OCI-M2 (cell line): ENCODE measurements at regions not wholly inside any gene's neighbourhood (a gene's known extent, or its start where the extent isn't known, plus 50 kb on each side); places are given as distances from the start of the nearest gene placed in this dataset.
"Not testable (repeated sequence)": the region's sequence is repeated elsewhere in the genome, so short reads cannot be mapped to it uniquely, and the experiment has no call there.

Experiments
- DNase-seq: peaks from one replicate; lab custom pipeline; 2025; ENCODE audit not compliant: unreplicated experiment; lab: John Stamatoyannopoulos, UW

GRCh38 chr7:119232091-119232490 is 1007.6 kb downstream of the ANKRD7 start:
- no peak for DNase-seq

GRCh38 chr7:119233015-119233414 is 1008.5 kb downstream of the ANKRD7 start:
- no peak for DNase-seq

- DNase-seq: no peak
Measured at GRCh38 chr7:119252962-119253361, 1020.0 kb upstream of the KCND2 start.

- DNase-seq: no peak
Measured at GRCh38 chr7:119254742-119255141, 1018.2 kb upstream of the KCND2 start.

GRCh38 chr7:119256001-119256400 is 1017.0 kb upstream of the KCND2 start:
- DNase-seq: no peak

- no peak for DNase-seq
Measured at GRCh38 chr7:119256446-119257131, 1016.4 kb upstream of the KCND2 start.

- DNase-seq: not testable (repeated sequence)
Measured at GRCh38 chr7:119266790-119267189, 1006.2 kb upstream of the KCND2 start.

GRCh38 chr7:119270045-119270464 is 1002.9 kb upstream of the KCND2 start:
- DNase-seq: peak; percentile 70

GRCh38 chr7:119270644-119271043 is 1002.3 kb upstream of the KCND2 start:
- DNase-seq: no peak

- no peak for DNase-seq
Measured at GRCh38 chr7:119271147-119271779, 1001.7 kb upstream of the KCND2 start.

- no peak for DNase-seq
Measured at GRCh38 chr7:119281181-119281846, 991.7 kb upstream of the KCND2 start.

- DNase-seq: no peak
Measured at GRCh38 chr7:119283353-119283752, 989.6 kb upstream of the KCND2 start.

GRCh38 chr7:119288416-119288815 is 984.6 kb upstream of the KCND2 start:
- no peak for DNase-seq

- not testable (repeated sequence) for DNase-seq
Measured at GRCh38 chr7:119300341-119300740, 972.6 kb upstream of the KCND2 start.

- no peak for DNase-seq
Measured at GRCh38 chr7:119320316-119320715, 952.7 kb upstream of the KCND2 start.

- no peak for DNase-seq
Measured at GRCh38 chr7:119329715-119330114, 943.3 kb upstream of the KCND2 start.

- DNase-seq: no peak
Measured at GRCh38 chr7:119335405-119335804, 937.6 kb upstream of the KCND2 start.

- DNase-seq: no peak
Measured at GRCh38 chr7:119341822-119342221, 931.2 kb upstream of the KCND2 start.

- DNase-seq: no peak
Measured at GRCh38 chr7:119343289-119343688, 929.7 kb upstream of the KCND2 start.

- DNase-seq: no peak
Measured at GRCh38 chr7:119344466-119344865, 928.5 kb upstream of the KCND2 start.

GRCh38 chr7:119348491-119348890 is 924.5 kb upstream of the KCND2 start:
- DNase-seq: no peak

GRCh38 chr7:119350334-119350733 is 922.6 kb upstream of the KCND2 start:
- DNase-seq: no peak
